ENCODE measurements at regions not wholly inside any gene's neighbourhood (a gene's known extent, or its start where the extent isn't known, plus 50 kb on each side); places are given as distances from the start of the nearest gene placed in this dataset.

- Mint-ChIP-seq H3K9me3 (no peaks in the 10 kb centered on the region), H3K27ac (no peak overlapping the region), H3K4me1 (no peaks in the 10 kb centered on the region), H3K27me3 (peaks cover 4% of the 10 kb centered on the region), H3K4me3 (no peak overlapping the region), H3K36me3 (ENCODE audit: low read depth) (no peaks in the 10 kb centered on the region)
- ATAC-seq, result no peak
- DNase-seq, result no peak
Observed at GRCh38 chr3:97417-98258, 98.9 kb upstream of the CHL1 start.

- no peak for ATAC-seq
- Mint-ChIP-seq H3K27me3 (peaks cover 4% of the 10 kb centered on the region), H3K4me3 (no peak overlapping the region), H3K27ac (no peak overlapping the region), H3K36me3 (ENCODE audit: low read depth) (no peaks in the 10 kb centered on the region), H3K4me1 (no peaks in the 10 kb centered on the region), H3K9me3 (no peaks in the 10 kb centered on the region)
- DNase-seq, result no peak
Observed at GRCh38 chr3:98259-98654, 98.3 kb upstream of the CHL1 start.

- Mint-ChIP-seq H3K36me3 (ENCODE audit: low read depth) (no peaks in the 10 kb centered on the region), H3K4me1 (no peaks in the 10 kb centered on the region), H3K4me3 (no peak overlapping the region), H3K9me3 (no peaks in the 10 kb centered on the region), H3K27ac (no peak overlapping the region), H3K27me3 (peaks cover 4% of the 10 kb centered on the region)
- no peak for DNase-seq
- no peak for ATAC-seq
Observed at GRCh38 chr3:99506-99905, 97.1 kb upstream of the CHL1 start.

GRCh38 chr3:102484-102883, 94.1 kb upstream of the CHL1 start:
- DNase-seq (no peak), ATAC-seq (no peak)
- Mint-ChIP-seq H3K4me3 (no peak overlapping the region), H3K27me3 (no peaks in the 10 kb centered on the region), H3K27ac (no peak overlapping the region), H3K4me1 (no peaks in the 10 kb centered on the region), H3K36me3 (ENCODE audit: low read depth) (no peaks in the 10 kb centered on the region), H3K9me3 (no peaks in the 10 kb centered on the region)

GRCh38 chr3:103991-104390, 92.6 kb upstream of the CHL1 start:
- Mint-ChIP-seq H3K36me3 (ENCODE audit: low read depth) (no peaks in the 10 kb centered on the region), H3K27ac (no peak overlapping the region), H3K4me1 (no peaks in the 10 kb centered on the region), H3K4me3 (no peak overlapping the region), H3K9me3 (no peaks in the 10 kb centered on the region), H3K27me3 (no peaks in the 10 kb centered on the region)
- ATAC-seq (no peak), DNase-seq (no peak)

- Mint-ChIP-seq H3K4me3 (no peak overlapping the region), H3K4me1 (no peaks in the 10 kb centered on the region), H3K27me3 (no peaks in the 10 kb centered on the region), H3K36me3 (ENCODE audit: low read depth) (no peaks in the 10 kb centered on the region), H3K9me3 (no peaks in the 10 kb centered on the region), H3K27ac (no peak overlapping the region)
- ATAC-seq (no peak), DNase-seq (no peak)
Observed at GRCh38 chr3:105585-105984, 91.0 kb upstream of the CHL1 start.

- H3K36me3 Mint-ChIP-seq (ENCODE audit: low read depth), result no peaks in the 10 kb centered on the region
- H3K27me3 Mint-ChIP-seq, result no peaks in the 10 kb centered on the region
- no peaks in the 10 kb centered on the region for H3K9me3 Mint-ChIP-seq
- DNase-seq, result no peak
- no peak overlapping the region for H3K27ac Mint-ChIP-seq
- H3K4me3 Mint-ChIP-seq, result no peak overlapping the region
- no peaks in the 10 kb centered on the region for H3K4me1 Mint-ChIP-seq
- ATAC-seq, result no peak
Observed at GRCh38 chr3:106619-107018, 89.9 kb upstream of the CHL1 start.

GRCh38 chr3:111143-112069, 85.2 kb upstream of the CHL1 start:
- no peaks in the 10 kb centered on the region for H3K9me3 Mint-ChIP-seq

GRCh38 chr3:112773-113172, 83.8 kb upstream of the CHL1 start:
- Mint-ChIP-seq H3K36me3 (ENCODE audit: low read depth) (no peaks in the 10 kb centered on the region), H3K27ac (no peak overlapping the region), H3K4me3 (no peak overlapping the region), H3K4me1 (no peaks in the 10 kb centered on the region), H3K27me3 (no peaks in the 10 kb centered on the region), H3K9me3 (no peaks in the 10 kb centered on the region)
- ATAC-seq (no peak), DNase-seq (no peak)

More at GRCh38 chr3:111143-112069, 85.2 kb upstream of the CHL1 start:
- Mint-ChIP-seq H3K27me3 (no peaks in the 10 kb centered on the region), H3K36me3 (ENCODE audit: low read depth) (no peaks in the 10 kb centered on the region), H3K4me1 (no peaks in the 10 kb centered on the region), H3K27ac (no peak overlapping the region), H3K4me3 (no peak overlapping the region)
- ATAC-seq (no peak), DNase-seq (no peak)

- no peaks in the 10 kb centered on the region for H3K4me1 Mint-ChIP-seq
- H3K4me3 Mint-ChIP-seq, result no peak overlapping the region
- H3K27me3 Mint-ChIP-seq, result no peaks in the 10 kb centered on the region
- DNase-seq, result no peak
- H3K36me3 Mint-ChIP-seq (ENCODE audit: low read depth), result no peaks in the 10 kb centered on the region
- H3K9me3 Mint-ChIP-seq, result no peaks in the 10 kb centered on the region
- no peak for ATAC-seq
- H3K27ac Mint-ChIP-seq, result no peak overlapping the region
Observed at GRCh38 chr3:118666-119065, 77.9 kb upstream of the CHL1 start.

GRCh38 chr3:123341-123740, 73.2 kb upstream of the CHL1 start:
- DNase-seq (no peak), ATAC-seq (no peak)
- peaks cover 5% of the 10 kb centered on the region for H3K27me3 Mint-ChIP-seq
- H3K27ac Mint-ChIP-seq, result no peak overlapping the region
- no peaks in the 10 kb centered on the region for H3K36me3 Mint-ChIP-seq (ENCODE audit: low read depth)
- H3K4me3 Mint-ChIP-seq, result no peak overlapping the region
- no peaks in the 10 kb centered on the region for H3K4me1 Mint-ChIP-seq
- H3K9me3 Mint-ChIP-seq, result peaks cover 8% of the 10 kb centered on the region

- H3K4me3 Mint-ChIP-seq, result no peak overlapping the region
- no peaks in the 10 kb centered on the region for H3K4me1 Mint-ChIP-seq
- DNase-seq (no peak), ATAC-seq (no peak)
- peaks cover 5% of the 10 kb centered on the region for H3K27me3 Mint-ChIP-seq
- no peak overlapping the region for H3K27ac Mint-ChIP-seq
- H3K9me3 Mint-ChIP-seq, result peaks cover 10% of the 10 kb centered on the region
- H3K36me3 Mint-ChIP-seq (ENCODE audit: low read depth), result no peaks in the 10 kb centered on the region
Observed at GRCh38 chr3:124557-125179, 71.9 kb upstream of the CHL1 start.

GRCh38 chr3:128515-129172, 67.9 kb upstream of the CHL1 start:
- Mint-ChIP-seq H3K36me3 (ENCODE audit: low read depth) (no peaks in the 10 kb centered on the region), H3K27ac (no peak overlapping the region), H3K9me3 (peaks cover 10% of the 10 kb centered on the region), H3K4me1 (no peaks in the 10 kb centered on the region), H3K27me3 (peaks cover 5% of the 10 kb centered on the region), H3K4me3 (no peak overlapping the region)
- ATAC-seq (no peak), DNase-seq (no peak)

GRCh38 chr3:131151-131888, 65.2 kb upstream of the CHL1 start:
- ATAC-seq, result no peak
- Mint-ChIP-seq H3K4me1 (no peaks in the 10 kb centered on the region), H3K27ac (no peak overlapping the region), H3K36me3 (ENCODE audit: low read depth) (no peaks in the 10 kb centered on the region), H3K27me3 (peaks cover 2% of the 10 kb centered on the region), H3K4me3 (no peak overlapping the region), H3K9me3 (peaks cover 3% of the 10 kb centered on the region)
- DNase-seq, result no peak
